ENCODE measurements at regions not wholly inside any gene's neighbourhood (a gene's known extent, or its start where the extent isn't known, plus 50 kb on each side); places are given as distances from the start of the nearest gene placed in this dataset.

DNA sequence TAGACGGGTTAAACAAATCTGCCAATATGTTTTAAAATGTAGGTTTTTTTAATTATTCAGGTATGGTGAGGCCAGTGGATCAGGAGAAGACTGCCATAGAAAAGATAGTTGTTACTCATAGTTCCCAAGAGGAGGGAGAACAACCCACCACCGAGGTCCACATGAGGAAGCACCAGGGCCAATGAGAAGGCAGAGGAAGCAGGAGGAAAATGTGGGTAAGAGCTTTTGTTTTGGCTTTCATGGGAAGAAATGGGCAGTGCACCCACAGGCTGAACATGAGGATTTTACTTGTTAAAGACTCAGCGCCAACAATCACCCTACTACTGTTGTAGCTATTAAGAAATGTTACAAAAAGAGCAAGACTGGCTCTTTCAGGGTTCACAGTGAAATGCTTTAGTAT lies 191.8 kb upstream of the HNMT start:
- Histone ChIP-seq H3K27me3 (ENCODE audit: low read length) (no peaks in the 10 kb centered on the region), H3K9me3 (ENCODE audit: insufficient read depth, low read length) (no peaks in the 10 kb centered on the region), H3K36me3 (ENCODE audit: low read length) (no peaks in the 10 kb centered on the region), H3K9ac (ENCODE audit: low read length) (no peak overlapping the region), H3K79me2 (ENCODE audit: insufficient read depth, low read length) (no peaks in the 10 kb centered on the region), H3K4me3 (ENCODE audit: insufficient read depth, low read length, poor library complexity, severe bottlenecking) (no peak overlapping the region), H2AFZ (ENCODE audit: low read depth, low read length, severe bottlenecking) (no peak overlapping the region), H3K4me2 (ENCODE audit: low read depth, low read length, poor library complexity, severe bottlenecking) (no peak overlapping the region), H3K27ac (ENCODE audit: low read depth, low read length) (no peak overlapping the region), H3K9me2 (replicated peaks; ENCODE audit: insufficient read depth, low read length) (no peaks in the 10 kb centered on the region), H4K20me1 (ENCODE audit: low read depth, low read length) (no peaks in the 10 kb centered on the region), H3F3A (ENCODE audit: insufficient read depth) (no peaks in the 10 kb centered on the region)
- TF ChIP-seq, protein P1, sequence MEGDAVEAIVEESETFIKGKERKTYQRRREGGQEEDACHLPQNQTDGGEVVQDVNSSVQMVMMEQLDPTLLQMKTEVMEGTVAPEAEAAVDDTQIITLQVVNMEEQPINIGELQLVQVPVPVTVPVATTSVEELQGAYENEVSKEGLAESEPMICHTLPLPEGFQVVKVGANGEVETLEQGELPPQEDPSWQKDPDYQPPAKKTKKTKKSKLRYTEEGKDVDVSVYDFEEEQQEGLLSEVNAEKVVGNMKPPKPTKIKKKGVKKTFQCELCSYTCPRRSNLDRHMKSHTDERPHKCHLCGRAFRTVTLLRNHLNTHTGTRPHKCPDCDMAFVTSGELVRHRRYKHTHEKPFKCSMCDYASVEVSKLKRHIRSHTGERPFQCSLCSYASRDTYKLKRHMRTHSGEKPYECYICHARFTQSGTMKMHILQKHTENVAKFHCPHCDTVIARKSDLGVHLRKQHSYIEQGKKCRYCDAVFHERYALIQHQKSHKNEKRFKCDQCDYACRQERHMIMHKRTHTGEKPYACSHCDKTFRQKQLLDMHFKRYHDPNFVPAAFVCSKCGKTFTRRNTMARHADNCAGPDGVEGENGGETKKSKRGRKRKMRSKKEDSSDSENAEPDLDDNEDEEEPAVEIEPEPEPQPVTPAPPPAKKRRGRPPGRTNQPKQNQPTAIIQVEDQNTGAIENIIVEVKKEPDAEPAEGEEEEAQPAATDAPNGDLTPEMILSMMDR (IDR thresholded peaks at IDR 0.05; ENCODE audit: insufficient read depth, low read length, poor library complexity, severe bottlenecking), result no peak
- TF ChIP-seq EZH2phosphoT487 (conservative IDR thresholded peaks at IDR 0.05; ENCODE audit: low read length), result no peak

DNA sequence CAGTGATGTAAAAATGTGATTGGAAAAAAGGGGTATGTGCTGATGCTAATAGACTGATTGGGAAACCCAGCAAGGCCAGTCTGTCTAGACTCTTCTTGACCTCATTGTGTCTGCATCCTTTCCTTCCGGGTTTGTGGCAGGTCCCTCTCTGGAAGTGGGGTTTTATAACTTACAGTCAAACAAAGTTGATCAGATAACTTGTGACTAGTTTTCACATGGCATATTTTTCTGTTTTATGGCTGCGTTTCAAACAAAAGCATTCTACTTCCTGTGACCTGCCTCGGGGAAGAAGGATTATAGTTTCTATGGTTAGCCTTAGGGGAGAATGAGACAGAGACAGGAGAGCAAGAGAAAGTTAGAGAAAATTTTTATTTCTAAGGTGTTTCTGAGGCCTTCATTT lies 188.7 kb upstream of the HNMT start:
- Histone ChIP-seq H2AFZ (ENCODE audit: low read depth, low read length, severe bottlenecking) (no peak overlapping the region), H3F3A (ENCODE audit: insufficient read depth) (no peaks in the 10 kb centered on the region)

DNA sequence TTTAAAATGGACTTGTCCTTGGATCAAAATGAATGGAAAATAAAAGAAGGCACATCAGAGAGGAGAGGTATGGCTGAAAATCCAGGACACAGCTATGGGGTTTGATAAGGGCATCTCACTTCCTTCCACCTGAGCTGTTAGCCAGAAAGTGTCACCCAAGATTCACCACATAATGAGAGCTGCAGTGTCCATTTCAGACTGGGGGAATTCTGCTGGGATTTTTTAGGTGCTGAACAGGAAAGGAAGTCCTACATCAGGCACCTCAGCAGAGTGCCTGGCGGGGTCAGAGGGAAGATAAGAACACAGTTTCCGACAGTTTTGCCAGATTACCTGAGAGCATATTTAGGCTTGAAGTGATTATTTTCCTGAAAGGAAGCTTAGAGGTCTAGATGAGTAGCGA lies 187.6 kb upstream of the HNMT start:
- Histone ChIP-seq H4K20me1 (ENCODE audit: low read depth, low read length) (no peaks in the 10 kb centered on the region), H3K27ac (ENCODE audit: low read depth, low read length) (no peak overlapping the region), H2AFZ (ENCODE audit: low read depth, low read length, severe bottlenecking) (no peak overlapping the region), H3K79me2 (ENCODE audit: insufficient read depth, low read length) (no peaks in the 10 kb centered on the region), H3K4me2 (ENCODE audit: low read depth, low read length, poor library complexity, severe bottlenecking) (no peak overlapping the region), H3K4me3 (ENCODE audit: insufficient read depth, low read length, poor library complexity, severe bottlenecking) (no peak overlapping the region), H3F3A (ENCODE audit: insufficient read depth) (no peaks in the 10 kb centered on the region), H3K36me3 (ENCODE audit: low read length) (no peaks in the 10 kb centered on the region), H3K9me3 (ENCODE audit: insufficient read depth, low read length) (no peaks in the 10 kb centered on the region), H3K9me2 (replicated peaks; ENCODE audit: insufficient read depth, low read length) (no peaks in the 10 kb centered on the region), H3K27me3 (ENCODE audit: low read length) (no peaks in the 10 kb centered on the region), H3K9ac (ENCODE audit: low read length) (no peak overlapping the region)
- TF ChIP-seq, protein P1 (IDR thresholded peaks at IDR 0.05; ENCODE audit: insufficient read depth, low read length, poor library complexity, severe bottlenecking), result no peak
- no peak for TF ChIP-seq EZH2phosphoT487 (conservative IDR thresholded peaks at IDR 0.05; ENCODE audit: low read length)

More for the DNA sequence above, 188.7 kb upstream of the HNMT start:
- H3K4me2 ChIP-seq (ENCODE audit: low read depth, low read length, poor library complexity, severe bottlenecking), result no peak overlapping the region
- H3K9me3 ChIP-seq (ENCODE audit: insufficient read depth, low read length), result no peaks in the 10 kb centered on the region
- H3K27me3 ChIP-seq (ENCODE audit: low read length), result no peaks in the 10 kb centered on the region
- no peak overlapping the region for H3K9ac ChIP-seq (ENCODE audit: low read length)
- no peaks in the 10 kb centered on the region for H3K79me2 ChIP-seq (ENCODE audit: insufficient read depth, low read length)
- no peaks in the 10 kb centered on the region for H4K20me1 ChIP-seq (ENCODE audit: low read depth, low read length)
- H3K27ac ChIP-seq (ENCODE audit: low read depth, low read length), result no peak overlapping the region
- no peaks in the 10 kb centered on the region for H3K9me2 ChIP-seq (replicated peaks; ENCODE audit: insufficient read depth, low read length)
- H3K36me3 ChIP-seq (ENCODE audit: low read length), result no peaks in the 10 kb centered on the region
- TF ChIP-seq, protein P1 (IDR thresholded peaks at IDR 0.05; ENCODE audit: insufficient read depth, low read length, poor library complexity, severe bottlenecking), result no peak
- TF ChIP-seq EZH2phosphoT487 (conservative IDR thresholded peaks at IDR 0.05; ENCODE audit: low read length), result no peak
- H3K4me3 ChIP-seq (ENCODE audit: insufficient read depth, low read length, poor library complexity, severe bottlenecking), result no peak overlapping the region
